ENCODE measurements at regions not wholly inside any gene's neighbourhood (a gene's known extent, or its start where the extent isn't known, plus 50 kb on each side); places are given as distances from the start of the nearest gene placed in this dataset.

DNA sequence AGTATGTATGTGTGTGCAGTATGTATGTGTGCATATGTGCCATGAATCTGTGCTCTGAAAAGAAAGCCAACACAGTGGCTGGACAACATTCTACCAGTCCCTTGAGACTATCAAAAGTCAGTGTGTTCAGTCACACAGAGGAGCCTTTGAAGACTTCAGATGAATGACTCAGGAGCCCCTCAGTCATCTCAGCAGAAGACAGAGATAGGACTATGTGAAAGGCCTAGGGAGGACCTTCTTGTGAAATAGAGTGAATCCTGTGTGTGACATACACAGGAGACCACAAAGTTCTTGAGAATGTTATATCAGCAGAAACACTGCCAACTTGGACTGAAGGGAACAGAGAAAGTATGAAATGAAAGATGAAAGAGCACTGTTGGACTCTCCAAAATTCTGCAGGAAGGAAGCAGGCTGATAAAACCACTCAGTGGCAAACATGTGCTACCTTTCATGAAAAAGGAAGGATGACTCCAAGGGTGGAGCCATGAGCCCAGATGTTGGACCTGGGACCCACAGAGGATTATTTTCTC lies 108.4 kb downstream of the METRNL start:
- no peaks in the 10 kb centered on the region for H3K79me2 ChIP-seq (ENCODE audit: insufficient read depth, low read depth, low read length)
- no peaks in the 10 kb centered on the region for H3K36me3 ChIP-seq (ENCODE audit: insufficient read depth, low read length)
- intact Hi-C loops (cut with micrococcal nuclease; ENCODE audit: unreplicated experiment), result no loop called here
- no peaks in the 10 kb centered on the region for H3K9me2 ChIP-seq (ENCODE audit: insufficient read depth, low read length)
- no peaks in the 10 kb centered on the region for H4K20me1 ChIP-seq (ENCODE audit: insufficient read depth, low read length)
- POLR2A ChIA-PET, result no interaction called here
- peaks cover 7% of the 10 kb centered on the region for H3K4me1 ChIP-seq (ENCODE audit: insufficient read depth, low read length, poor library complexity, severe bottlenecking)
- BruUV-seq (replicated peaks), result no TSS peak
- no peak overlapping the region for H2AFZ ChIP-seq (ENCODE audit: low read length)
- TF ChIP-seq, protein P1, sequence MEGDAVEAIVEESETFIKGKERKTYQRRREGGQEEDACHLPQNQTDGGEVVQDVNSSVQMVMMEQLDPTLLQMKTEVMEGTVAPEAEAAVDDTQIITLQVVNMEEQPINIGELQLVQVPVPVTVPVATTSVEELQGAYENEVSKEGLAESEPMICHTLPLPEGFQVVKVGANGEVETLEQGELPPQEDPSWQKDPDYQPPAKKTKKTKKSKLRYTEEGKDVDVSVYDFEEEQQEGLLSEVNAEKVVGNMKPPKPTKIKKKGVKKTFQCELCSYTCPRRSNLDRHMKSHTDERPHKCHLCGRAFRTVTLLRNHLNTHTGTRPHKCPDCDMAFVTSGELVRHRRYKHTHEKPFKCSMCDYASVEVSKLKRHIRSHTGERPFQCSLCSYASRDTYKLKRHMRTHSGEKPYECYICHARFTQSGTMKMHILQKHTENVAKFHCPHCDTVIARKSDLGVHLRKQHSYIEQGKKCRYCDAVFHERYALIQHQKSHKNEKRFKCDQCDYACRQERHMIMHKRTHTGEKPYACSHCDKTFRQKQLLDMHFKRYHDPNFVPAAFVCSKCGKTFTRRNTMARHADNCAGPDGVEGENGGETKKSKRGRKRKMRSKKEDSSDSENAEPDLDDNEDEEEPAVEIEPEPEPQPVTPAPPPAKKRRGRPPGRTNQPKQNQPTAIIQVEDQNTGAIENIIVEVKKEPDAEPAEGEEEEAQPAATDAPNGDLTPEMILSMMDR (conservative IDR thresholded peaks at IDR 0.05; ENCODE audit: low read length), result no peak
- TF ChIP-seq EZH2phosphoT487 (IDR thresholded peaks at IDR 0.05; ENCODE audit: borderline replicate concordance, low read depth, low read length), result no peak
- H3K4me2 ChIP-seq (ENCODE audit: low read length), result no peak overlapping the region
- H3K27ac ChIP-seq (ENCODE audit: low read depth, low read length, poor library complexity, severe bottlenecking), result no peak overlapping the region
- no peak overlapping the region for H3K4me3 ChIP-seq (ENCODE audit: low read depth, low read length, poor library complexity, severe bottlenecking)
- CTCF ChIA-PET (ENCODE audit: unreplicated experiment), result no interaction called here
- H3K9me3 ChIP-seq (ENCODE audit: low read length), result no peaks in the 10 kb centered on the region
- DNase-seq (ENCODE audit: low spot score), result no peak

DNA sequence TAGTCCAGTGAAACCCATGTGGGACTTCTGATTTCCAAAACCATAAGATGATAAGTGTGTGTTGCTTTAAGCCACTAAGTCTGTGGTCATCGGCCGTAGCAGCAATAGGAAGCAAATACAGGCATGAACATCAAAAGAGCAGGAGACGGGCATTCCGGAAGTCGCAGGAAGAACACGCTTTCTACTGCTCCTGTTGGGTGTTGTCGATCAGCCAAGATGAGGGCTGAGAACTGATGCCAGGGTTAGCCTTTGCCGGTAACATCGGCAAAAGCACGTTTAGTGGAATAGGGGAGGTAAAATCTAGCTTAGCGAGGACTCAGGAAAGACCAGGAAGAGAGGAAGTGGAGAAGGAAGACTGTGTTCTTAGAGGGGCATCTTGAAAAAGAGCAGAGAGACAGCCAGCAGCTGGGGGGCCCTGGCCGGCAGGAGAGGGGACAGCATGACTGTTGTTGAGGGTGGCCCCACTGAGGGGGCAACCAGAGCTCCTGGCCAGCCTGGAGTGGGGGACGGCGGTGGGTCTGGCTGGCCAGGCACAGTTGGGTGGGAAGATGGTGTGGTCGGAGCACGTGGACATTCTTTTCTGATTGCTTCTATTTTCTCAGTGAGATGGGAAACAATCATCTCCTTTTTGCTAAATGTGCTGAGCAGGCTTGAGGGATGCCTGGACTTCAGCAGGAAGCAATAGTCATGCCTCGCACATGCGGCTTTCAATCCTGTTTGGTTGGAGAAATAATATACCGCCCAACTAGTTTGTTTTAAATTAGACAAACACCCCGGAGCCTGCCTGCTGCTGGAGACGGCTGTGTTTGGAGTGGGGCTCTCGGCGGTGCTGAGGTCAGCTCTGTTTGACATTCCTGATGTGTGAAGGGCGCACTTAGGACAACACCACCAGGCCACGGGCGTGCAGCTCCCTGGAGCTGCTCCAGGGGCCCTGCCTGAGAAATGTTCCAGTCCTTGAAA lies 109.9 kb downstream of the METRNL start:
- Histone ChIP-seq H3K9me3 (ENCODE audit: low read length) (no peaks in the 10 kb centered on the region), H3K79me2 (ENCODE audit: insufficient read depth, low read depth, low read length) (no peaks in the 10 kb centered on the region), H3K9me2 (ENCODE audit: insufficient read depth, low read length) (no peaks in the 10 kb centered on the region), H3K4me1 (ENCODE audit: insufficient read depth, low read length, poor library complexity, severe bottlenecking) (peaks cover 17% of the 10 kb centered on the region), H2AFZ (ENCODE audit: low read length) (no peak overlapping the region), H3K27ac (ENCODE audit: low read depth, low read length, poor library complexity, severe bottlenecking) (no peak overlapping the region), H3K4me2 (ENCODE audit: low read length) (no peak overlapping the region), H4K20me1 (ENCODE audit: insufficient read depth, low read length) (no peaks in the 10 kb centered on the region), H3K36me3 (ENCODE audit: insufficient read depth, low read length) (no peaks in the 10 kb centered on the region), H3K4me3 (ENCODE audit: low read depth, low read length, poor library complexity, severe bottlenecking) (no peak overlapping the region)
- TF ChIP-seq EZH2phosphoT487 (IDR thresholded peaks at IDR 0.05; ENCODE audit: borderline replicate concordance, low read depth, low read length), result no peak
- TF ChIP-seq, protein P1 (conservative IDR thresholded peaks at IDR 0.05; ENCODE audit: low read length), result no peak
- intact Hi-C loops (cut with micrococcal nuclease; ENCODE audit: unreplicated experiment), result no loop called here
- DNase-seq (ENCODE audit: low spot score), result no peak
- ChIA-PET POLR2A (no interaction called here), CTCF (ENCODE audit: unreplicated experiment) (no interaction called here)
- no TSS peak for BruUV-seq (replicated peaks)

DNA sequence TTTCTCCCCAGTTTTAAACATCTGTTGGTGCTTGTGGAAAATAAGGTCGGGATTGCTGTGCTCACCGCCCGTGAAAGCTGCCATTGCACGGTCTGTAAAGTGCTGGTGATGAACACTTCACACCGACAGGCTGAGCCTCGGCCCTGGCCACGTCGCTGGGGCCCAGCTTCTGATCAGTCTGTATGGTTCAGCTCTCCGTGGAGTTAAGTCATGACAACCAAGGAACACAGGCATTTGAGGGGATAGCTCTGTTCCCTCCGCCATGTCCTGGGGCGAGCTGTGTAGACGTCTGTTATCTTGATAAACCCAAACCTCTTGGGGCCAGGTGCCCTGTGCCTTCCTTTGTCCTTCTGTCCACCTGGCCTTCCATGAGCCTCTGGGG lies 110.6 kb downstream of the METRNL start:
- Histone ChIP-seq H3K9me3 (ENCODE audit: low read length) (no peaks in the 10 kb centered on the region), H4K20me1 (ENCODE audit: insufficient read depth, low read length) (no peaks in the 10 kb centered on the region), H3K27ac (ENCODE audit: low read depth, low read length, poor library complexity, severe bottlenecking) (no peak overlapping the region), H3K79me2 (ENCODE audit: insufficient read depth, low read depth, low read length) (no peaks in the 10 kb centered on the region), H3K4me2 (ENCODE audit: low read length) (no peak overlapping the region), H2AFZ (ENCODE audit: low read length) (no peak overlapping the region), H3K9me2 (ENCODE audit: insufficient read depth, low read length) (no peaks in the 10 kb centered on the region), H3K4me3 (ENCODE audit: low read depth, low read length, poor library complexity, severe bottlenecking) (no peak overlapping the region), H3K36me3 (ENCODE audit: insufficient read depth, low read length) (no peaks in the 10 kb centered on the region), H3K4me1 (ENCODE audit: insufficient read depth, low read length, poor library complexity, severe bottlenecking) (peaks cover 18% of the 10 kb centered on the region)
- POLR2A ChIA-PET, result no interaction called here
- CTCF ChIA-PET (ENCODE audit: unreplicated experiment), result interaction anchor here (0.6 kb wide), 1 partner anchor 9 kb away, joined by 3 read pairs; no protein-coding TSS in a partner anchor
- BruUV-seq (replicated peaks), result no TSS peak
- intact Hi-C loops (cut with micrococcal nuclease; ENCODE audit: unreplicated experiment), result no loop called here
- DNase-seq (ENCODE audit: low spot score), result no peak
- TF ChIP-seq EZH2phosphoT487 (IDR thresholded peaks at IDR 0.05; ENCODE audit: borderline replicate concordance, low read depth, low read length), result no peak
- TF ChIP-seq, protein P1 (conservative IDR thresholded peaks at IDR 0.05; ENCODE audit: low read length), result no peak

Measured in OCI-LY7 (cell line).